Progenitor cell of endocrine pancreas (in vitro differentiated cells): ENCODE measurements at regions not wholly inside any gene's neighbourhood (a gene's known extent, or its start where the extent isn't known, plus 50 kb on each side); places are given as distances from the start of the nearest gene placed in this dataset.

ENCODE experiments used
- DNase-seq: peaks from one replicate; pipeline ENCODE4 v3.0.0; 2021; ENCODE audit warnings: low spot score; ENCODE audit not compliant: unreplicated experiment
- H3K27ac Mint-ChIP-seq: 2 replicates; pipeline ENCODE4 v1.8.0; 2021; ENCODE audit warnings: mild to moderate bottlenecking, moderate library complexity, mixed read lengths
- H3K27me3 Mint-ChIP-seq: 2 replicates; pipeline ENCODE4 v1.8.0; 2021; ENCODE audit warnings: mixed read lengths
- H3K36me3 Mint-ChIP-seq: 2 replicates; pipeline ENCODE4 v1.8.0; 2022; ENCODE audit warnings: mixed read lengths; ENCODE audit not compliant: insufficient read depth
- H3K4me1 Mint-ChIP-seq: 2 replicates; pipeline ENCODE4 v1.8.0; 2021; ENCODE audit warnings: low read depth, mixed read lengths
- H3K4me3 Mint-ChIP-seq: 2 replicates; pipeline ENCODE4 v1.8.0; 2021; ENCODE audit warnings: low read depth, mild to moderate bottlenecking, moderate library complexity, mixed read lengths
- H3K9me3 Mint-ChIP-seq: 2 replicates; pipeline ENCODE4 v1.8.0; 2021; ENCODE audit warnings: low read depth, mixed read lengths
- TF ChIP-seq, protein P1 (sequence below): fragments of 200-600 bp; sonication (generic); IDR thresholded peaks from one replicate; pipeline ENCODE4 v1.5.0; 2021; ENCODE audit warnings: antibody characterized with exemption, mild to moderate bottlenecking; ENCODE audit not compliant: unreplicated experiment

- Mint-ChIP-seq H3K4me1 (no peaks in the 10 kb centered on the region), H3K27ac (no peak overlapping the region), H3K9me3 (peaks cover 4% of the 10 kb centered on the region), H3K4me3 (no peak overlapping the region), H3K27me3 (peaks cover 3% of the 10 kb centered on the region), H3K36me3 (no peaks in the 10 kb centered on the region)
- TF ChIP-seq, protein P1, sequence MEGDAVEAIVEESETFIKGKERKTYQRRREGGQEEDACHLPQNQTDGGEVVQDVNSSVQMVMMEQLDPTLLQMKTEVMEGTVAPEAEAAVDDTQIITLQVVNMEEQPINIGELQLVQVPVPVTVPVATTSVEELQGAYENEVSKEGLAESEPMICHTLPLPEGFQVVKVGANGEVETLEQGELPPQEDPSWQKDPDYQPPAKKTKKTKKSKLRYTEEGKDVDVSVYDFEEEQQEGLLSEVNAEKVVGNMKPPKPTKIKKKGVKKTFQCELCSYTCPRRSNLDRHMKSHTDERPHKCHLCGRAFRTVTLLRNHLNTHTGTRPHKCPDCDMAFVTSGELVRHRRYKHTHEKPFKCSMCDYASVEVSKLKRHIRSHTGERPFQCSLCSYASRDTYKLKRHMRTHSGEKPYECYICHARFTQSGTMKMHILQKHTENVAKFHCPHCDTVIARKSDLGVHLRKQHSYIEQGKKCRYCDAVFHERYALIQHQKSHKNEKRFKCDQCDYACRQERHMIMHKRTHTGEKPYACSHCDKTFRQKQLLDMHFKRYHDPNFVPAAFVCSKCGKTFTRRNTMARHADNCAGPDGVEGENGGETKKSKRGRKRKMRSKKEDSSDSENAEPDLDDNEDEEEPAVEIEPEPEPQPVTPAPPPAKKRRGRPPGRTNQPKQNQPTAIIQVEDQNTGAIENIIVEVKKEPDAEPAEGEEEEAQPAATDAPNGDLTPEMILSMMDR, result no peak
- no peak for DNase-seq
These were observed 383.5 kb downstream of the SFMBT2 start for GRCh38 chr10:7027237-7027912.

- Mint-ChIP-seq H3K36me3 (no peaks in the 10 kb centered on the region), H3K4me1 (no peaks in the 10 kb centered on the region), H3K27ac (no peak overlapping the region), H3K4me3 (no peak overlapping the region), H3K27me3 (peaks cover 3% of the 10 kb centered on the region), H3K9me3 (peaks cover 4% of the 10 kb centered on the region)
- no peak for DNase-seq
- TF ChIP-seq, protein P1, result no peak
These were observed 384.0 kb downstream of the SFMBT2 start for GRCh38 chr10:7026818-7027217.

GRCh38 chr10:7025296-7025695, 385.5 kb downstream of the SFMBT2 start:
- Mint-ChIP-seq H3K27me3 (peaks cover 3% of the 10 kb centered on the region), H3K4me1 (no peaks in the 10 kb centered on the region), H3K27ac (no peak overlapping the region), H3K9me3 (peaks cover 5% of the 10 kb centered on the region), H3K4me3 (no peak overlapping the region), H3K36me3 (no peaks in the 10 kb centered on the region)
- TF ChIP-seq, protein P1, result no peak
- no peak for DNase-seq

DNA sequence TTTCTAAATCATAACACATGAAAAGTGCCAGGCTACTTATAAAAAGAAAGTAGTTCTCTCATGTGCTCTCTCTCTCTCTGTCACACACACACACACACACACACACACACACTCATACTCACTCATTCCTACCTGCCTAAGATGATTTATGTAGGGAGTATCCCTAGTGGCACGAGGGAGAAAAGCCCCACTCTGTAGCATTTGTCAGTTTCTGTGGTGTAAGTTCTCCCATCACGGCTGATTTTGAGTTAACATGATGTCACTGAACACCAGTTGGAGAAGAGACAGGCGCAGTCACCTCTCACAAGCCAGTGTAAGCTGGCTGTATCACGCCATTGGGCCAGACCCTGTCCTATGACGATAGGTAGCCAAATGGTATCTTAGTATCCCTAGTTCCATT, 395.4 kb downstream of the SFMBT2 start:
- TF ChIP-seq, protein P1, result no peak
- H3K27me3 Mint-ChIP-seq, result peaks cover 3% of the 10 kb centered on the region
- DNase-seq, result no peak
- H3K4me1 Mint-ChIP-seq, result peaks cover 11% of the 10 kb centered on the region
- peaks cover 12% of the 10 kb centered on the region for H3K9me3 Mint-ChIP-seq
- H3K4me3 Mint-ChIP-seq, result no peak overlapping the region
- H3K27ac Mint-ChIP-seq, result no peak overlapping the region
- no peaks in the 10 kb centered on the region for H3K36me3 Mint-ChIP-seq

DNA sequence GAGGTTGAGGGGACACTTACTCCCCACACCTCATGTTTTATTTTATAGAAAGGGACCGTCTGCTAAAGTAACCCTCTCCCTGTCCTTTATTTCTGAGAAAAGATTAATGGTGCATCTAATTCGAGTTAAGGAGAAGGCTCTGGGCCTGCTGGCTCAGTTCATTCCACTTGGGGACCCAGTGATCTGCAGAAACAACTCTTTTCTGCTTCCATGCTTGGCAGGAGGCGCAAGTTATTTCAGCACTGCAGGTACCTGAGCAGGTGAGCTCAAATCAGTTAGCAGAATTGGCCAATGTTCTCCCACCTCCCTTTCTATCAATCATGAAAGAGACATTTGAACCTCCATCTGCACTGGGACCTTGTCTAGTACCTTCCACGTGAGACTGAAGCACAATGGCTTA, 396.1 kb downstream of the SFMBT2 start:
- no peak for DNase-seq
- TF ChIP-seq, protein P1, result no peak
- Mint-ChIP-seq H3K36me3 (peaks cover 2% of the 10 kb centered on the region), H3K27me3 (peaks cover 3% of the 10 kb centered on the region), H3K4me1 (peaks cover 11% of the 10 kb centered on the region), H3K9me3 (peaks cover 5% of the 10 kb centered on the region), H3K27ac (no peak overlapping the region), H3K4me3 (no peak overlapping the region)
